GM12878 (cell line): ENCODE measurements at regions not wholly inside any gene's neighbourhood (a gene's known extent, or its start where the extent isn't known, plus 50 kb on each side); places are given as distances from the start of the nearest gene placed in this dataset.

ENCODE experiments used
- ATAC-seq: fragments of 200-7000 bp; cut with Tn5 transposase; 3 replicates; pipeline ENCODE4 v1.9.1; 2020; ENCODE audit warnings: mild to moderate bottlenecking, moderate library complexity
- BruUV-seq: library from RNA; stranded (reverse); fragments of 400-500 nt; replicated peaks from 2 replicates; lab custom pipeline; 2021; lab: Mats Ljungman, UMichigan
- CTCF ChIA-PET: fragments of 300-600 bp; sonication (Branson Sonifier 250); formaldehyde crosslinking; extraction: SDS; loops from one replicate; lab custom pipeline; 2021; ENCODE audit warnings: inconsistent platforms; lab: Yijun Ruan, JAX
- POLR2A ChIA-PET: fragments of 350-600 bp; formaldehyde crosslinking; extraction: SDS; loops from one replicate; lab custom pipeline; 2021; ENCODE audit warnings: inconsistent platforms; lab: Charles Lee
- RAD21 ChIA-PET: fragments of 300-600 bp; sonication (Branson Sonifier 250); formaldehyde crosslinking; loops from one replicate; lab custom pipeline; 2023; ENCODE audit warnings: antibody characterized with exemption; ENCODE audit not compliant: unreplicated experiment; lab: Charles Lee
- SMC1A ChIA-PET: fragments of 300-600 bp; sonication (Branson Sonifier 250); formaldehyde crosslinking; loops from one replicate; lab custom pipeline; 2023; ENCODE audit not compliant: unreplicated experiment, uncharacterized antibody; lab: Charles Lee
- DNase-seq: peaks from one replicate; pipeline ENCODE4 v3.0.0-alpha.2; 2011; ENCODE audit warnings: low read depth, low spot score
- FAIRE-seq: peaks from 3 replicates; lab custom pipeline; 2011; peaks lifted over from hg19 to GRCh38; lab: Jason Lieb, UNC
- H2AFZ ChIP-seq: 2 replicates; pipeline ENCODE4 v1.6.0; 2011; ENCODE audit warnings: low read depth, low read length, control low read depth; ENCODE audit not compliant: control insufficient read depth
- H3K27ac ChIP-seq: 2 replicates; pipeline ENCODE4 v1.5.1; 2011; ENCODE audit warnings: control low read depth; ENCODE audit not compliant: control insufficient read depth, insufficient read depth
- H3K27me3 ChIP-seq, 2 experiments: replicated peaks in 1 of 2; 2 replicates each; pipeline versions ENCODE4 v1.6.0 to v1.6.1; 2011; ENCODE audit warnings: low read length in 1 of 2; ENCODE audit not compliant: control insufficient read depth in 2 of 2, insufficient read depth in 2 of 2
- H3K36me3 ChIP-seq, 2 experiments: 2 replicates each; pipeline ENCODE4 v1.5.1; 2011; ENCODE audit warnings: low read length in 1 of 2; ENCODE audit not compliant: control insufficient read depth in 2 of 2, insufficient read depth in 2 of 2
- H3K4me1 ChIP-seq: 2 replicates; pipeline ENCODE4 v1.6.1; 2011; ENCODE audit warnings: mild to moderate bottlenecking, low read length, moderate library complexity, mixed read lengths; ENCODE audit not compliant: control insufficient read depth, insufficient read depth
- H3K4me2 ChIP-seq: 2 replicates; pipeline ENCODE4 v1.6.0; 2011; ENCODE audit warnings: control low read depth; ENCODE audit not compliant: control insufficient read depth, insufficient read depth
- H3K4me3 ChIP-seq: fragments of 200-600 bp; sonication (generic); 2 replicates; pipeline ENCODE4 v1.5.1; 2016
- H3K79me2 ChIP-seq: 2 replicates; pipeline ENCODE4 v1.6.0; 2011; ENCODE audit warnings: low read length; ENCODE audit not compliant: control insufficient read depth, insufficient read depth
- H3K9ac ChIP-seq: 2 replicates; pipeline ENCODE4 v1.8.0; 2011; ENCODE audit warnings: low read length, control low read depth, mixed read lengths; ENCODE audit not compliant: control insufficient read depth, insufficient read depth
- H3K9me3 ChIP-seq: replicated peaks from 3 replicates; pipeline ENCODE4 v1.5.1; 2011; ENCODE audit warnings: mild to moderate bottlenecking, low read length; ENCODE audit not compliant: control insufficient read depth, insufficient read depth
- H4K20me1 ChIP-seq: 2 replicates; pipeline ENCODE4 v1.6.0; 2011; ENCODE audit not compliant: control insufficient read depth, insufficient read depth
- ATF7 ChIP-seq: fragments of 450-650 bp; IDR thresholded peaks from 2 replicates; pipeline ENCODE4 v1.6.1; 2016; ENCODE audit warnings: low read depth, mild to moderate bottlenecking
- CHD2 ChIP-seq: IDR thresholded peaks from 2 replicates; pipeline ENCODE4 v1.6.1; 2011; ENCODE audit warnings: low read depth, low read length, improper control_type of control experiment, borderline replicate concordance
- CHD4 ChIP-seq: fragments of 200-600 bp; sonication (generic); IDR thresholded peaks from 2 replicates; pipeline ENCODE4 v1.6.1; 2016; ENCODE audit warnings: mild to moderate bottlenecking
- JUNB ChIP-seq: IDR thresholded peaks from 2 replicates; pipeline ENCODE4 v1.6.1; 2016; ENCODE audit warnings: antibody characterized with exemption, mild to moderate bottlenecking
- RUNX3 ChIP-seq: IDR thresholded peaks from 2 replicates; pipeline ENCODE4 v1.6.1; 2012; ENCODE audit warnings: low read length, inconsistent platforms
- SIN3A ChIP-seq: IDR thresholded peaks from 2 replicates; pipeline ENCODE4 v1.6.1; 2012; ENCODE audit warnings: low read depth, low read length, improper control_type of control experiment
- SP1 ChIP-seq: IDR thresholded peaks from one replicate; pipeline ENCODE4 v1.6.1; 2011; ENCODE audit warnings: low read depth, low read length
- whole genome bisulfite sequencing: methylation state at CpG from one replicate; pipeline ENCODE4 v1.1.6; 2016; ENCODE audit warnings: low lambda C conversion rate; ENCODE audit not compliant: insufficient replicate concordance, insufficient coverage; ENCODE audit errors: missing lambda C conversion rate; 5-methylcytosine and 5-hydroxymethylcytosine counted together
- in situ Hi-C: fragments of 300-500 bp; cut with MboI; formaldehyde crosslinking; loops from 9 replicates; pipeline ENCODE4 v1.14.3; 2018; ENCODE audit warnings: mixed read lengths
- intact Hi-C: fragments of 100-400 bp; cut with micrococcal nuclease; formaldehyde crosslinking; loops from one replicate; pipeline ENCODE4 v1.14.2; 2022; ENCODE audit not compliant: unreplicated experiment
- TF ChIP-seq, protein P1 (sequence below): IDR thresholded peaks from 2 replicates; pipeline ENCODE4 v1.6.1; 2012; ENCODE audit warnings: low read depth, low read length, improper control_type of control experiment
- TF ChIP-seq, protein P2 (sequence below): fragments of 450-650 bp; formaldehyde crosslinking; IDR thresholded peaks from 2 replicates; pipeline ENCODE4 v1.5.0; 2022; ENCODE audit warnings: mild to moderate bottlenecking, missing genetic modification characterization

DNA sequence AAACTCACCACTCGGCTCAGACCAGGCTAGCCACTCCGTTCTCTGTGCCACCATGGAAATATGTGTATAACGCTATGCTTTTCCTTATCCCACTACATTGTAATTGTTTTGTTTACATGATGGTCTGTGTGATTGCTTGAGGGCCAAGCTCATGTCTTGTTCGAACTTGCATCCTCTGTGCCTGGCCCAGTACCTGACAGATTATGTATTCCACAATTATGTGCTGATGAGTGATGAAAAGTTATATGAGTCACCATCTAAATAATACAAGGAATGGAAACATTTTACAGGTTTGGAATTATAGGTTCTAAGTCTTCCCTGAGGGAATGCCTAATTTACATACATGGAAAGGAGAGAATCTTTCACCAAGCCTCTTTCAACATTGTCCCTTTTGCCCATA is 137.4 kb downstream of the C7orf25 start:
- Histone ChIP-seq H3K36me3 (no peaks in the 10 kb centered on the region), H3K4me3 (no peak overlapping the region), H3K27ac (no peak overlapping the region), H3K9me3 (no peaks in the 10 kb centered on the region), H3K27me3 (no peaks in the 10 kb centered on the region), H2AFZ (no peak overlapping the region), H3K9ac (no peak overlapping the region), H3K4me2 (no peak overlapping the region), H3K4me1 (no peaks in the 10 kb centered on the region), H3K79me2 (no peaks in the 10 kb centered on the region), H4K20me1 (no peaks in the 10 kb centered on the region)
- intact Hi-C loops (no loop called here), in situ Hi-C loops (no loop called here)
- FAIRE-seq (no peak), ATAC-seq (no peak), DNase-seq (no peak)
- ChIA-PET POLR2A (no interaction called here), RAD21 (no interaction called here), CTCF (interaction anchor here (0.6 kb wide), 1 partner anchor 11 kb away, joined by 3 read pairs; no protein-coding TSS in a partner anchor), SMC1A (no interaction called here)
- no TSS peak for BruUV-seq
- 37% methylated on average over 4 of the region's 4 CpGs for WGBS
- TF ChIP-seq, protein P1, sequence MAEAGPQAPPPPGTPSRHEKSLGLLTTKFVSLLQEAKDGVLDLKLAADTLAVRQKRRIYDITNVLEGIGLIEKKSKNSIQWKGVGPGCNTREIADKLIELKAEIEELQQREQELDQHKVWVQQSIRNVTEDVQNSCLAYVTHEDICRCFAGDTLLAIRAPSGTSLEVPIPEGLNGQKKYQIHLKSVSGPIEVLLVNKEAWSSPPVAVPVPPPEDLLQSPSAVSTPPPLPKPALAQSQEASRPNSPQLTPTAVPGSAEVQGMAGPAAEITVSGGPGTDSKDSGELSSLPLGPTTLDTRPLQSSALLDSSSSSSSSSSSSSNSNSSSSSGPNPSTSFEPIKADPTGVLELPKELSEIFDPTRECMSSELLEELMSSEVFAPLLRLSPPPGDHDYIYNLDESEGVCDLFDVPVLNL, result no peak
- TF ChIP-seq SP1 (no peak), CHD4 (no peak), JUNB (no peak), RUNX3 (no peak), SIN3A (no peak), CHD2 (no peak), ATF7 (no peak)
- TF ChIP-seq, protein P2, sequence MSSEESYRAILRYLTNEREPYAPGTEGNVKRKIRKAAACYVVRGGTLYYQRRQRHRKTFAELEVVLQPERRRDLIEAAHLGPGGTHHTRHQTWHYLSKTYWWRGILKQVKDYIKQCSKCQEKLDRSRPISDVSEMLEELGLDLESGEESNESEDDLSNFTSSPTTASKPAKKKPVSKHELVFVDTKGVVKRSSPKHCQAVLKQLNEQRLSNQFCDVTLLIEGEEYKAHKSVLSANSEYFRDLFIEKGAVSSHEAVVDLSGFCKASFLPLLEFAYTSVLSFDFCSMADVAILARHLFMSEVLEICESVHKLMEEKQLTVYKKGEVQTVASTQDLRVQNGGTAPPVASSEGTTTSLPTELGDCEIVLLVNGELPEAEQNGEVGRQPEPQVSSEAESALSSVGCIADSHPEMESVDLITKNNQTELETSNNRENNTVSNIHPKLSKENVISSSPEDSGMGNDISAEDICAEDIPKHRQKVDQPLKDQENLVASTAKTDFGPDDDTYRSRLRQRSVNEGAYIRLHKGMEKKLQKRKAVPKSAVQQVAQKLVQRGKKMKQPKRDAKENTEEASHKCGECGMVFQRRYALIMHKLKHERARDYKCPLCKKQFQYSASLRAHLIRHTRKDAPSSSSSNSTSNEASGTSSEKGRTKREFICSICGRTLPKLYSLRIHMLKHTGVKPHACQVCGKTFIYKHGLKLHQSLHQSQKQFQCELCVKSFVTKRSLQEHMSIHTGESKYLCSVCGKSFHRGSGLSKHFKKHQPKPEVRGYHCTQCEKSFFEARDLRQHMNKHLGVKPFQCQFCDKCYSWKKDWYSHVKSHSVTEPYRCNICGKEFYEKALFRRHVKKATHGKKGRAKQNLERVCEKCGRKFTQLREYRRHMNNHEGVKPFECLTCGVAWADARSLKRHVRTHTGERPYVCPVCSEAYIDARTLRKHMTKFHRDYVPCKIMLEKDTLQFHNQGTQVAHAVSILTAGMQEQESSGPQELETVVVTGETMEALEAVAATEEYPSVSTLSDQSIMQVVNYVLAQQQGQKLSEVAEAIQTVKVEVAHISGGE, result no peak
